RKO (cell line): ENCODE measurements at regions not wholly inside any gene's neighbourhood (a gene's known extent, or its start where the extent isn't known, plus 50 kb on each side); places are given as distances from the start of the nearest gene placed in this dataset.
"Not testable (repeated sequence)": the region's sequence is repeated elsewhere in the genome, so short reads cannot be mapped to it uniquely, and the experiment has no call there.

Experiments used
- DNase-seq: peaks from one replicate; pipeline ENCODE4 v3.0.0-alpha.2; 2016; ENCODE audit warnings: low spot score

GRCh38 chr10:36050763-36051499 lies 408.8 kb upstream of the FZD8 start:
- no peak for DNase-seq

GRCh38 chr10:36048780-36049179 lies 406.7 kb upstream of the FZD8 start:
- DNase-seq: no peak

DNA sequence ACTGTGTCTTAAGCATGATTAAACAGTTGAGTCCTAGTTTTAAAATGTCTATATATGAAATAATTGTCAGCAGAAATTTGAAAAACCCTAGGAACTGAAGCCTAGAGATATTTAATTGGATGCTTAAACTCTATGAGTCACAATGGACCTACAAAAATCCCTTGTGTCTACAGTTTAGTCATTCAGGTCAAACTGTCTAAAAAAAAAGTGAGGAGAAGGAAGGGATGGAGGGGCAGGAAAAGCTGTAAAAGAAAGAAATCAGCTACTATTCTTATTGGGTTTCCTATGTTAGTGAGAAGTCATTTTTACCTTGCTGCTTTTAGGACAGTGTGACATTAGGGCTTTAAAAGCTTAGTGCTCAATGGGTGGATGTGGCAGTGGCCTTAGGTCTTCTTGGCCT lies 406.1 kb upstream of the FZD8 start:
- DNase-seq: no peak

DNA sequence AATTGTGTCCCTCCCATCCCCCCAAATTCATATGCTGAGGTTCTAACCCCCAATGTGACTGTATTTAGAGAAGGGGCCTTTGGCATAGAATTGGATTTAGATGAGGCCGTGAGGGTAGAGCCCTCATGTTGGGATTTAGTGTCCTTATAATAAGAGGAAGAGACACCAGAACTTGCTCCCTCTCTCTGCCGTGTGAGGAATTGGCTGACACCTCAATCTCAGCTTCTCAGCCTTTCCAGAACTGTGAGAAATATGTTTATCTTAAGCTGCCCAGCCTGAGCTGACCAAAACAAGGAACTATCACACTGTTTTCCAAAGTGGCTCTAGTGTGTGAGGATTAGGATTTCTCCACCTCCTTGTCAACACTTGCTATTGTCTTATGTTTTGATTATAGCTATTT lies 400.0 kb upstream of the FZD8 start:
- no peak for DNase-seq

GRCh38 chr10:36038316-36038955 lies 396.3 kb upstream of the FZD8 start:
- DNase-seq: no peak

DNA sequence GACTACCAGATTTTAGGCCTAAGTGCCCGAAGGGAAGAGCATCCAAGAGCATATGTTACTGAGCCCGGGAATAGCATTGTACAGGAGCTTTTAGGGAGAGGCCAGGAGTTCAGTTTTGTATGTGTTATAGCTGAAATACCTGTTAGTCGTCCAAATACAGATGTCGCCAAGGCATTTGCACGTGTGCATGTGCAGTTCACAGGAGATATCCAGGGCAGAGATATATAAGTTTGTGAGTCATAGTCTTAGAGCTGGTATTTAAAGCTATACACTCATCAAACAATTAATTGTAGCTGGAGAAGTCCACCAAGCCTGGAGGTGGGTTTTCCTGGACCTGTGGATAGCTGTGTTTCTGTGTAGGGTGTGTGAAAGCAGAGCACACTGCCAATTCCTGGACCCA lies 394.0 kb upstream of the FZD8 start:
- no peak for DNase-seq

DNA sequence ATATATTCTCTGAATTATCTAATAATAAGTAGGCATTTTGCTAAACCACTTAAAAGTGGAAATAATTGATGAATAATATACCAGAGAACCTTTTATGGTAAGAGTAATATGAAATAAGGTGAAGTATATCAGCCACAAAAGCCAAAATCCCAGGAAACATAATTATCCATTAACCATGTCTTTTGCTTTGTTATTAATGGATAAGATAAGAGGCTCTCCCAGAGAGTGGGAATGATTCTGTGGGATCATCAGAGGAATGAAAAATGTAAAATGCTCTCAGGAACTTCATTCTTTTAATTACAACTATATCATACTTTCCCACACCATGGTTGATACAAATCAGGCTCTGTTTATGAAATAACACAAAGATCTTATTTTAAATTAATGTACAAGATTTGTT lies 391.7 kb upstream of the FZD8 start:
- DNase-seq: no peak

DNA sequence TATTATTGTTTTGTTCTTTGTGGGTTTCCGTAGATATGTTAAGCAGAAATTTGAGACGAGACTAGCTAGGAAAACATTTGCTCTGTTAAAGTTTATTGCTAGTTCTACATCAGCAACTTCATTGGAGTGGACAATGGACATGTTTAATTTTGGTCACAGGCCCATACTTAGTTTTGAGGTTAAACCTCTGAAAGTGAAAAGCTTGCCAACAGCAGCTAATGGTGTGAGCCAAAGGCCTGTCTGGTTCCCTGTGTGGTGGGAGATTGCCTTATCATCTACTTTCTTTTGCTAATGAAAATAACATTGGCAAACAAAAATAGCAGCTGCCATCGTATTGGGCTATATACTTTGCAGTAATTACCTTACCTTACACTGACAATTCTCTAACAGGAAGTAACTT lies 388.4 kb upstream of the FZD8 start:
- DNase-seq: no peak

DNA sequence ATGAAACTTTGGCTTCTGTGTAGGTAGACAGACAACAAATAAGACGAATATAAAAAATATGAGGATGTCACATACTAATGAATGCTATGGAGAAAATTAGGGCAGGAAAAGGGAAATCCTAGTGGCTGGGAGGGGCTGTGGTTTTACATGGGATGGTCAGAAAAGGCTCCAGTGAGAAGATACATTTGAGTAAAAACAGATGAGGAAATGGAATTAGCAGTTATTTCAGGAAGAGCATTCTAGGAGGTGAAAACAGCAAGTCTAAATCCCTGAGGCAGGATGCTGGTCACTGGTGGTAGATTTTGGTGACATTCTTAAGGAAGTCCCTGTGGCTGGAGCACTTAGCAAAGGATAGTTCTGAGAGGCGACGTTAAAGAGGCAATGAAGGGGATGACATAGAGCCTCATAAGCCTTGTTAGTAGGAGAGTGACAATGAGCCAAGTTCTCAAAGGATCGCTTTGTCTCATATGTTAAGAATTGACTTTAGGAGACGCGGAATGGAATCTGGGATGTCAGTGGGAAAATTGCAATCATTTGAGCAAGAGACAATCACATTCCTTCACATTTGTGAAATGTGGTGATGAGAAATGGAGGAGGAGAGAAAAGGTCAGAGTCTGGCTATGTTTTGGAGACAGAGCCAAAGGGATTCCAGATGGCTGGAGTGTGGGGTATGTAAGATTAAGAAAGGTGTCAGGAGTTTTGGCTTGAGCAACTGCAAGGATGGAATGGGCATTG lies 384.7 kb upstream of the FZD8 start:
- DNase-seq: no peak

- DNase-seq: no peak
These were observed 384.0 kb upstream of the FZD8 start for GRCh38 chr10:36026081-36026480.

DNA sequence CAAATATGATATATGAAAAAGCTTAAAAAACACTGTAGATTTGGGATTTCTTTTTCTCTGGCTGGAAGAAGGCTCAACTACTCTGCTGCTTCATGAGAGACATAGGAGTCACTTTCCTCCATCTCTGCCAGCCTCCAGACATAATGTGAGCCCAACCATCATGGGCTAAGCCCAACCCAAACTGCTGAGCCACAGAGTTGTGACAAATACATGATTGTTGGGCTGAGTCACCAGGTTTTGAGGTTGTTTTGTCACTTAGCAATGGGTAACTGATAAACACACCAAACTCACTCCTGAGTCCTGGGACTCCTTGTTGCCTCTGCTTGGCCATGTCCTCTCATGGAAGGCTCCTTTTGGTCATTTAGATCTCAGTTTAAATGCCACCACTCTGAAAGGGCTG lies 381.8 kb upstream of the FZD8 start:
- peak; percentile 75 for DNase-seq

GRCh38 chr10:36021096-36021495 lies 379.0 kb upstream of the FZD8 start:
- DNase-seq: no peak

- DNase-seq: no peak
These were observed 377.7 kb upstream of the FZD8 start for GRCh38 chr10:36019749-36020148.

GRCh38 chr10:36018996-36019395 lies 376.9 kb upstream of the FZD8 start:
- no peak for DNase-seq

- no peak for DNase-seq
These were observed 375.0 kb upstream of the FZD8 start for GRCh38 chr10:36017137-36017536.

DNA sequence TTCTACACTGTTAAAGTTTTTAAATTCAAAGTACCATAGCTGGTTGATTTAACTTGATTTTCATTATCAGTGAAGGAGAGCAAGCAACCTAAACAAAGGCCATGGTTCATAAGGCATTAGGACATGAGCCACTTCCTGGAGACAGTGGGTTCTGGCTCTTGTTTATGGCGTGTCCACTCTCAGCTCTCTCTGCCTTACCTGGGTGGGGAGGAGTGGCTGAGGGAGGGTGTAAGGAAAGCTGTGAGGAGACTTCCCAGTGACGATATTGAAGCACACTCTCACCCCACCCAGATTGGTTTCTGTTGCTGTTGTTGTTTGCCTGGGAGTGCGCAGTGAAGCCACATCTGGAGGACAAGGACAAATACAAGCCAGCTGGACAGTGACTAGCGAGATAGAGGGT lies 365.3 kb upstream of the FZD8 start:
- no peak for DNase-seq

DNA sequence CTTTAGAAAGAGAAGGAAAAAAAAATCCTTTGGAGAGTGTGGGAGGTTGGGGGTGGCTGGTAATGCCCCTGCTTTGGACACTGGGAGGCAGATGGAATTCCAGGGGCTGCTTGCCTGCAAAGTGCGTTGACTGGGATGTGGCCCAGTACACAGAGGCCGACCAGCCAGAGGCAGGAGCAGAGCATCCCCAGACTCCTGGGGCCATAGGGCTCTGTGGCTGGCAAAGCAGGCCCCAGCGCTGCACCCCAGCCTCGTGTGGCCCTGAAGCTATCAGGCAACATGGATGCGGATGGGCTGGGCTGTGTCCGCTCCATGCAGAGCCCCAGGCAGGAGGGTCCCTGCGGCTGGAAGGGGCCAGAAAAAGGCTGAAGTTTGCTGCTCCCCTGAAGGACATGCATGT lies 361.6 kb upstream of the FZD8 start:
- DNase-seq: no peak

DNA sequence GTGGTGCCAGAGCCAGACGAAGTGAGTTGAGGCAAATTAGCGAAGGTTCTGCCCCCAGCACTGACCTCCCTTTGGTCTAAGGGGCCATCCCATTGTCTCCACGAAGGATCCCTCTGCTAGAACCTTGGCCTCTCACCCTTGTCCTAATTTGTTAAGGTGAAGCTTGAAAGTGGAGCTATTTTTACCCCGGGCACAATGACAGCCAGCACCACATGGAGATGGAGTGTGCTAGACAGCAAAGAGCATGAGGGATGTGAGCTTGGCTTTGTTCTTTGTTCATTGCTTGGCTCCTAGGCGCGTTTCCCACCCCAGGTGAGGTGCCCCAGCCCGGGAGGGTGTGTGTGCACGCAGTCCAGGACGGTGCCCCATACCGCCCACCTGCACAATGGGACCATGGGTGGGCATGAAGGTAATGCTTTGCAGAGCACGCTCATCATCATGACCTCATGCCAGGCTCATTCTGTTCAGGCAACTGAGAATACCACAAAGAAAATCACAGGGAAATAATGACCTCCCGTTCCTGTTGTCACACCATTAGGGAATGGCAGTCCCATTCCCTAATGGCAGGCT lies 361.0 kb upstream of the FZD8 start:
- DNase-seq: no peak

DNA sequence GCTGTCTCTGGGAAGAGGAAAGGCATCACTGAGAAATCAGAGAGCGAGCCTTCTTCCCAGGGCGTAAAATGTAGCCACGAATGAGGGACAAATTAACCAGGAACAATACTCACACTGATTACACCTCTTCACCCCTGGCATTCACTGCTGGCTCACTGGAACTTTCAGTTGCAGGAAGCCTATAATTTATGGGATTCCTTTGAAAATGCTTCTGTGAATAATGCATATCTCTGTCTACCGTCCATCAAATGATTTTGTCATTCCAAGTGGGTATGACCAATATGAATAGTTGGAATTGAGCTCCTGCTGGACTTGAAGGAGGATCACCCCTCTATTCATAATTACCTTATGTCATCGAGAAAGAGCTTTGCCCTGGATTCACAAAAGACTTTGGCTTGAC lies 360.3 kb upstream of the FZD8 start:
- DNase-seq: no peak

GRCh38 chr10:36000754-36001153 lies 358.7 kb upstream of the FZD8 start:
- not testable (repeated sequence) for DNase-seq

GRCh38 chr10:35998026-35998425 lies 355.9 kb upstream of the FZD8 start:
- DNase-seq: no peak

DNA sequence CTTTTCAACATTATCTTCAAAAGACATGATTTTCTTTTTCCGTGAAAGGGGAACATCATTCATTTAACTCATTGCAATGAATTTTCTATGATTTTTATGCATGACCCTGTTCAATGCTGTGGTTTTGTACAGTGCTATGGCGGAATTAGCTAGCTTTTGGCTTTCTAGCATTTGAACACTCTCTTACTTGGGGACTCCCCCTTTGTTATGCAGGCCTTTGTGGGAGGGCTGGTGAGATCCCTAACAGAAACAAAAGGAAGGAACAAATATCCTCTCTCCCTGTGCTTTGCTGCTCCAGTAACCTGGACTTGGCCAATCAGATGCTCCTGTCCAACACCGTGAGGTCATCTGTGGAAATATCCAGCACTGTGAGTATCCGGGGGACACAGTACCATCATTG lies 353.4 kb upstream of the FZD8 start:
- no peak for DNase-seq
